KG1 (cell line): ENCODE measurements at regions not wholly inside any gene's neighbourhood (a gene's known extent, or its start where the extent isn't known, plus 50 kb on each side); places are given as distances from the start of the nearest gene placed in this dataset.

ENCODE experiments used
- DNase-seq: peaks from one replicate; lab custom pipeline; 2025; lab: John Stamatoyannopoulos, UW

- DNase-seq = no peak
Observed at GRCh38 chr11:115722711-115723110, 218.5 kb upstream of the CADM1 start.

GRCh38 chr11:115721296-115721995 is 217.2 kb upstream of the CADM1 start:
- no peak for DNase-seq

GRCh38 chr11:115720602-115721245 is 216.5 kb upstream of the CADM1 start:
- no peak for DNase-seq

- no peak for DNase-seq
Observed at GRCh38 chr11:115718945-115719344, 214.7 kb upstream of the CADM1 start.

GRCh38 chr11:115718106-115718505 is 213.9 kb upstream of the CADM1 start:
- DNase-seq = no peak

- DNase-seq = no peak
Observed at GRCh38 chr11:115716601-115717529, 212.7 kb upstream of the CADM1 start.

- DNase-seq = no peak
Observed at GRCh38 chr11:115716080-115716479, 211.9 kb upstream of the CADM1 start.

- DNase-seq = no peak
Observed at GRCh38 chr11:115715251-115715770, 211.1 kb upstream of the CADM1 start.

- DNase-seq = no peak
Observed at GRCh38 chr11:115712296-115712695, 208.1 kb upstream of the CADM1 start.

GRCh38 chr11:115710980-115711379 is 206.8 kb upstream of the CADM1 start:
- DNase-seq = no peak

- DNase-seq = no peak
Observed at GRCh38 chr11:115710426-115710825, 206.2 kb upstream of the CADM1 start.

- DNase-seq = peak; percentile 62
Observed at GRCh38 chr11:115709297-115709696, 205.1 kb upstream of the CADM1 start.

- DNase-seq = no peak
Observed at GRCh38 chr11:115707180-115707905, 203.1 kb upstream of the CADM1 start.

- DNase-seq = no peak
Observed at GRCh38 chr11:115706626-115707135, 202.5 kb upstream of the CADM1 start.

- DNase-seq = no peak
Observed at GRCh38 chr11:115705200-115705599, 201.0 kb upstream of the CADM1 start.

- no peak for DNase-seq
Observed at GRCh38 chr11:115700981-115701875, 197.0 kb upstream of the CADM1 start.

- no peak for DNase-seq
Observed at GRCh38 chr11:115700496-115700895, 196.3 kb upstream of the CADM1 start.

GRCh38 chr11:115699733-115700132 is 195.5 kb upstream of the CADM1 start:
- no peak for DNase-seq

- no peak for DNase-seq
Observed at GRCh38 chr11:115699326-115699725, 195.1 kb upstream of the CADM1 start.

- no peak for DNase-seq
Observed at GRCh38 chr11:115698243-115698642, 194.0 kb upstream of the CADM1 start.

- no peak for DNase-seq
Observed at GRCh38 chr11:115696563-115696962, 192.3 kb upstream of the CADM1 start.
